ENCODE measurements at regions not wholly inside any gene's neighbourhood (a gene's known extent, or its start where the extent isn't known, plus 50 kb on each side); places are given as distances from the start of the nearest gene placed in this dataset.

- DNase-seq (ENCODE audit: low read depth in 4 of 4, low spot score in 1 of 4) = no peak
Measured at GRCh38 chr14:98695809-98696208, 576.2 kb downstream of the BCL11B start.

- no peak for DNase-seq (ENCODE audit: low read depth in 4 of 4, low spot score in 1 of 4)
Measured at GRCh38 chr14:98698341-98698740, 573.7 kb downstream of the BCL11B start.

- no peak for DNase-seq (ENCODE audit: low read depth in 4 of 4, low spot score in 1 of 4)
Measured at GRCh38 chr14:98700748-98701147, 571.2 kb downstream of the BCL11B start.

GRCh38 chr14:98701377-98701776, 570.6 kb downstream of the BCL11B start:
- DNase-seq (ENCODE audit: low read depth in 4 of 4, low spot score in 1 of 4) = no peak

GRCh38 chr14:98704441-98704840, 567.6 kb downstream of the BCL11B start:
- peak in 1 of 4 experiments; percentile 7 for DNase-seq (ENCODE audit: low read depth in 4 of 4, low spot score in 1 of 4)

GRCh38 chr14:98705871-98706300, 566.1 kb downstream of the BCL11B start:
- DNase-seq (ENCODE audit: low read depth in 4 of 4, low spot score in 1 of 4) = no peak

GRCh38 chr14:98707522-98707921, 564.5 kb downstream of the BCL11B start:
- no peak for DNase-seq (ENCODE audit: low read depth in 4 of 4, low spot score in 1 of 4)

- no peak for DNase-seq (ENCODE audit: low read depth in 4 of 4, low spot score in 1 of 4)
Measured at GRCh38 chr14:98708555-98708954, 563.4 kb downstream of the BCL11B start.

- no peak for DNase-seq (ENCODE audit: low read depth in 4 of 4, low spot score in 1 of 4)
Measured at GRCh38 chr14:98711453-98711852, 560.5 kb downstream of the BCL11B start.

- no peak for DNase-seq (ENCODE audit: low read depth in 4 of 4, low spot score in 1 of 4)
Measured at GRCh38 chr14:98714626-98715425, 557.2 kb downstream of the BCL11B start.

GRCh38 chr14:98716133-98716532, 555.9 kb downstream of the BCL11B start:
- DNase-seq (ENCODE audit: low read depth in 4 of 4, low spot score in 1 of 4) = no peak

- no peak for DNase-seq (ENCODE audit: low read depth in 4 of 4, low spot score in 1 of 4)
Measured at GRCh38 chr14:98721061-98721460, 550.9 kb downstream of the BCL11B start.

GRCh38 chr14:98724734-98725133, 547.3 kb downstream of the BCL11B start:
- no peak for DNase-seq (ENCODE audit: low read depth in 4 of 4, low spot score in 1 of 4)

GRCh38 chr14:98725191-98725590, 546.8 kb downstream of the BCL11B start:
- DNase-seq (ENCODE audit: low read depth in 4 of 4, low spot score in 1 of 4) = no peak

GRCh38 chr14:98725676-98726075, 546.3 kb downstream of the BCL11B start:
- DNase-seq (ENCODE audit: low read depth in 4 of 4, low spot score in 1 of 4) = no peak

- no peak for DNase-seq (ENCODE audit: low read depth in 4 of 4, low spot score in 1 of 4)
Measured at GRCh38 chr14:98726585-98727405, 545.2 kb downstream of the BCL11B start.

GRCh38 chr14:98728024-98728423, 544.0 kb downstream of the BCL11B start:
- DNase-seq (ENCODE audit: low read depth in 4 of 4, low spot score in 1 of 4) = no peak

- DNase-seq (ENCODE audit: low read depth in 4 of 4, low spot score in 1 of 4) = no peak
Measured at GRCh38 chr14:98728836-98729235, 543.2 kb downstream of the BCL11B start.

GRCh38 chr14:98731286-98731685, 540.7 kb downstream of the BCL11B start:
- no peak for DNase-seq (ENCODE audit: low read depth in 4 of 4, low spot score in 1 of 4)

- no peak for DNase-seq (ENCODE audit: low read depth in 4 of 4, low spot score in 1 of 4)
Measured at GRCh38 chr14:98731701-98732100, 540.3 kb downstream of the BCL11B start.

GRCh38 chr14:98733536-98733935, 538.5 kb downstream of the BCL11B start:
- no peak for DNase-seq (ENCODE audit: low read depth in 4 of 4, low spot score in 1 of 4)

GRCh38 chr14:98736701-98737338, 535.2 kb downstream of the BCL11B start:
- DNase-seq (ENCODE audit: low read depth in 4 of 4, low spot score in 1 of 4) = no peak
